GM21786 (cell line): ENCODE measurements at regions not wholly inside any gene's neighbourhood (a gene's known extent, or its start where the extent isn't known, plus 50 kb on each side); places are given as distances from the start of the nearest gene placed in this dataset.

Experiments used
- ATAC-seq: cut with Tn5 transposase; IDR thresholded peaks from one replicate; pipeline ENCODE4 v1.9.1; 2021; ENCODE audit not compliant: unreplicated experiment

DNA sequence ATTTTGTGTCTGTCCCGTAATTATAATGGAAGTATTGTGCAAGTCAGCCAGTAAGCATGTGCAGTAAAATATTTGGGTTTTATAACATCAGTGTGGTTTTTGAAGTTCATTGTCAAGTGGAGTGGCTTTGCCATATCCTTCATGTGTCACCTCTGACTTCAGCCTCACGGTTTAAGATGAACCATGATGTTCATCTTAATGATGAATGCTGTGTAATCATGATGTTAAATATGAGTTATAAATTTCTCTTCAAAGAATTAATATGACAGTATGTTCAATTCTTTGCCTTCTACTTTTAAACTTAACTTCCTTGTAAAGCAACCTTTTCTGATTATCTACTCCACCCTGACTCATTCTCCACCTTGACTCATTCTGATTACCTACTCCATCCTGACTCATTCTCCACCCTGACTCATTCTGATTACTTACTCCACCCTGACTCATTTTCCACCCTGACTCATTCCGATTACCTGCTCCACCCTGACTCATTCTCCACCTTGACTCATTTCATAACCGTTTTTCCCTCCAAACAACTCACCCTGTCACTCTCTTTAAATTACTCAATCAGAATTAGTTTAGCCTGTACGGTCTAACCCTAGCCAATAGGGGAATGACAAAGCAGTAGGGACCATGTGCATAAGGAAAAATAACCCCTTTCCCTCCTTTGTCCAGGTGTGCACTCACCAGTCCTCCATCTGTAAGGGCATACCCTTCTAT, 50.3 kb upstream of the ANKRD10 start:
- peak; percentile 93 for ATAC-seq
